Stimulated activated CD4-positive, alpha-beta T cell treated with anti-CD3 and anti-CD28 coated beads, TNF-alpha, amount 100 ng/mL, for 48 hours (primary cell): ENCODE measurements at regions not wholly inside any gene's neighbourhood (a gene's known extent, or its start where the extent isn't known, plus 50 kb on each side); places are given as distances from the start of the nearest gene placed in this dataset.
"Not testable (repeated sequence)": the region's sequence is repeated elsewhere in the genome, so short reads cannot be mapped to it uniquely, and the experiment has no call there.

Experiments
- DNase-seq, 3 donors: peaks; one replicate each; pipeline ENCODE4 v3.0.0-alpha.2; 2020; ENCODE audit warnings: low read depth in 3 of 3

DNA sequence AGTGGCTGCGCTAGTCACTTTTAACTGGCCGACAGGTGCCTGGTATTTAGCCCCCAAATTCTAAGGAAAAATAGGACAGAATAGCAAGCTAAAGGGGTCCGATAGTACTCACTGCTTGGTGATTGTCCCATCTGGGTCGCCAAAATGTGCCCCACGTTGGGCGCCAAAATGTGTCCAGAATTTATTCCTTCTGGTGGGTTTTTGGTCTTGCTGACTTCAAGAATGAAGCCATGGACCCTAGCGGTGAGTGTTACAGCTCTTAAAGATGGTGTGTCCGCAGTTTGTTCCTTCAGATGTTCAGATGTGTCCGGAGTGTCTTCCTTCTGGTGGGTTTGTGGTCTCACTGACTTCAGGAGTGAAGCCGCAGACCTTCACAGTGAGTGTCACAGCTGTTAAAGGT lies 144.8 kb upstream of the XIRP2 start:
- DNase-seq = not testable (repeated sequence)

- DNase-seq = no peak
These were observed 161.2 kb upstream of the XIRP2 start for GRCh38 chr2:166727095-166727494.

DNA sequence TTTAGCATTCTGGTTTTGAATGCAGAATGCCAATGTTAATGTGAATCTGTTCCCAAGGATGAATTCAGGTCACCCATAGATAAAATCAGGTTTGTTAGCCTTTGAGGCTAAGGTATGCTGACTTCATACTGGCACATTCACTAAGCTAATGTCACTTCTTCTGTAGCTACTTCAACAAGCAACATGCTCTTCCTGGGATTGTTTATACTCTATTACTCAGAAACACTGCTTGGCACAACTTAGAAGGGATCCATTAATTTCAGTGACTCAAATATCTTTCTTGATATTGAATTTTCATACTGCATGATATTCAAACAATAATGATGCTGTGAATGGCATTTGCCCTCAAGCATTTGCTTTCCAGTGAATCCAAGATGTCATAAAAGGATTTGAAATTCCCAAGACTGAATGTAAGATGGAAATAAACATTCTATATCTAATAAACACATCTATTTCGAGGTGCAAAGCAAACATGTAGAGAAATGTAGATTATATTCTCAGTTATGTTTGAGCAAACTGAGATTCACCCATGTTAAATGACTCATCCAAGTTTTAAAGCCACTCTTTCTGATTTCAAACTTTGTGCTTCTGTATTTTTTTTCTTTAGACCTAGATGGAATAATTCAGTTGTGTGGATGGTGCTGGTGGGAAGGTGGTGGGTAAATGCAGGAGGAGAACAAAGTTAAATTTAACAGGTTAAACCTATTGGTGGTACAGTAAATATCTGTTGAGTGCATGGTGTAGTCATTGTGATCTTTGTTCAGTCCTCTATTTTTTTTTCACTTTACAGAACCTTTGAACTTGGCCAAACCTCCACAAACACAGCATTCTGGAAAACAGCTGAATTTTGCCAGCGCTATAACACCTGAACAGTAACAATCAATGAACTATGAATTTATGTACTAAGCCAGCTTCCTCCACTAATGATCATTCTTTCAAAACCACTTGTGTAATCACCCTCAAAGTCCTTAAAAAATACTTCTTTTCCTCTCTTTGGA lies 162.1 kb upstream of the XIRP2 start:
- DNase-seq = no peak

- DNase-seq = no peak
These were observed 171.3 kb upstream of the XIRP2 start for GRCh38 chr2:166716968-166717367.

DNA sequence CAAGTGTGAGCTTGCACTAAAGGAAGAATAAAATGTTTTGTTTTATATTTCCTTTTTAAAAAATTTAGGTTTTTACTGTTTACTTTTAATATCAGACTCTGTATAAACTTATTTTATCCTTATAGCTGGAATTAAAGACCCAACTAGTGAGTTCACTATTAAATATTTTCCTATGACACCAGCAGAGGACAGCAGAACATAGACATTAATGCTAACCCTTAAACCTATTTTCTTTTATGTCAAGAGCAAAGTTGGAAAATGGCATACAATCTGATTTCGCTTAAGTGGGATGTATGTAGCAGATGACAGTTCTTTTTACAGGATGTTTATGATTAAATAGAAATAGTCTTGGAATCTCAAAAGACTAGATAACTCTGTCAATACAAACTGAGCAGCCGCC lies 188.2 kb upstream of the XIRP2 start:
- no peak for DNase-seq

- DNase-seq = no peak
These were observed 193.1 kb upstream of the XIRP2 start for GRCh38 chr2:166695154-166695553.

DNA sequence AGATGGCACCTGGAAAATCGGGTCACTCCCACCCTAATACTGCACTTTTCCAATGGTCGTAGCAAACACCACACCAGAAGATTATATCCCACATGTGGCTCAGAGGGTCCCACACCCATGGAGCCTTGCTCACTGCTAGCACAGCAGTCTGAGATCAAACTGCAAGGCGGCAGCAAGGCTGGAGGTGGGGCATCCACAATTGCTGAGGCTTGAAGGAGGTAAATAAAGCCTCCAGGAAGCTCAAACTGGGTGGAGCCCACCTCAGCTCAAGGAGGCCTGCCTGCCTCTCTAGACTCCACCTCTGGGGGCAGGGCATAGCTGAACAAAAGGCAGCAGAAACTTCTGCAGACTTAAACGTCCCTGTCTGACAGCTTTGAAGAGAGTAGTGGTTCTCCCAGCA lies 192.0 kb upstream of the SCN7A start:
- not testable (repeated sequence) for DNase-seq

DNA sequence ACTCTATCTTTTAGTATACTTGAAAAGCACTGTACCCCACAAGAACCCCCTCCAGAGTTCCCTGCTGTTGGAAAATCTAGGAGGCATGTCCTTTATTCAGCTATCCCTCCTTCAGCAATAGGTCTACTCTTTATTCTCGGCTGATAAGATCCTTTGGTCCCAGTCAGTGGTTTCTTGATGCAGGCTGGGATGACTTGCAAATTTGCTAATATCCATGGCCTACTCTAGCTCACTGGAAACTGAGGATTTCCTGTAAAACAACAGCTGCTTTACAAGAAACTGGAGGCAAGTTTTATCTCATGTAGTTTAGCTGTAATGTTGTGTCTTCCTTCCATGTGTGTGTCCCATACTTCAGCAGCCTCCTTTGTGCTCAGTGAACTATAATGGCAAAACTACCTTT lies 183.9 kb upstream of the SCN7A start:
- DNase-seq = no peak

GRCh38 chr2:166676716-166677115 lies 182.7 kb upstream of the SCN7A start:
- DNase-seq = no peak

DNA sequence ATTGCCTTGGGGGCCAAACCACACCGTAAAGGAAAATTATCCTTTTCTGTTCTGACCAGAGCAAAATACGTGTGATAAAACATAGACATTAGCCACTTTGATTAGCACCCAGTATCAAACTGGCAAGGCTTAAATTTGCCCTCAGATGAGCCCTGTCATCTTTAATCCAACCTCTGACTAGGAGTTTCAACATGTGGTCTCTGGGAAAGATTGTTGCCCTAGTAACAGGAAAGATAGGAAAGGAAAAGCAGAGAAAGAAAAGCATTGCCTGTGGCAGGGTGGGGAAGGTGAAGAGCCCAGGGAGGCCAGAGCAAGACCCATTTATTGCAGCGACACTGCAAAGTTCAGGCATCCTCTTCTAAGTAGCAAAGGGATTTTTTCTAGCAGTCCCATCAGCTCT lies 181.5 kb upstream of the SCN7A start:
- DNase-seq = no peak

- no peak for DNase-seq
These were observed 179.9 kb upstream of the SCN7A start for GRCh38 chr2:166673986-166674385.

GRCh38 chr2:166671801-166672200 lies 177.8 kb upstream of the SCN7A start:
- DNase-seq = no peak

- DNase-seq = no peak
These were observed 177.2 kb upstream of the SCN7A start for GRCh38 chr2:166671235-166671634.

DNA sequence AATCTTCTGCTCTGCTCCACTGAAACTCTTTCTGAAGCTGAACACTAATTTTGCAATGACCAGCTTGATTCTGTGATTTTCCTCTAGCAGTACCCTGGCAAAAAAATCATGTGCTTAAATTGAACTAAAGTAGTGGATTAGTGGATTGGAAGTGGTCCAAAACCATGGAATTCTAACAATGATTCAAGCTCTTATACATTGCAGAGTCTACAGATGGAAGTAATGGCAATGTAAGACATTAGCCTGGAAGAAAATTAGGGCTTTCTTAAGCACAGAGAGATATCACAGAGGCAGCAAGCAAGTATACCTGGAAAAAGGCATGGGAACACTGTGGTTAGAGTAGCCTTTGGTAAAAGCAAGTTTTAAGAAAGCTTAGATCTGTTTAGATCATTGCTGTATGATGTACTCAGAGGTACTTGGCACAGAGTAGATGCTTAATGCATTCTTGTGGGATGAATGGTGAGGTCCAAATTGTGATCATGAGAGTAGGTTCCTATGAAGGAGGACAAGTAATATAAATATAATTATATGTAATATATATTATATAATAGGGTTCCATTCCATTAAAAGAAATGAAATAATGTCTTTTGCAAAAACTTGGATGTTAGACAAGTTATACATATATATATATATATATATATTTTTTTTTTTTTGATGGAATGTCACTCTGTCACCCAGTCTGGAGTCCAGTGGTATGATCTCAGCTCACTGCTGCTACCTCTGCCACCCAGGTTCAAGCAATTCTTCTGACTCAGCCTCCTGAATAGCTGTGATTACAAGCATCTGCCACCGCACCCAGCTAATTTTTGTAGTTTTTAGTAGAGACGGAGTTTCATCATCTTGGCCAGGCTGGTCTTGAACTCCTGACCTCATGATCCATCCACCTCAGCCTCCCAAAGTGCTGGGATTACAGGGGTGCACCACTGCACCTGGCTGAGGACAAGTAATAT lies 172.2 kb upstream of the SCN7A start:
- DNase-seq = no peak

DNA sequence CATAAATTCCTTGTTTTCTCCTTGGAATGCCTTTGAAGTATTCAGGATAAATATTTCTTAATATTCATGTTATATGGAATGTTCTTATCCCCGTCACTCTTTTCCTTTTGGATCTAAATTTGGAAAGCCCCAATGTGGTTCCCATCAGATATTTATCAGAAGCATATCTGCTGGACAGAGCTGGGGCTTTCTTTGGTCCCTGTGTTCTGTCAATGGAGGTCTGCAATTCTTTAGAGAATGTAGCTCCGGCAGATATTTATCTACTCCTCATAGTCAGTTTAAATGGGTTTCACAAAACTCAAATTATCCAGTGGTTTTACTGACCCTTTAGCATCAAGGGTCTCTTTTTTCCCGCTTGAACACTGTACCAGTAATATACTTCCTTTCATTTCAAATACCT lies 167.8 kb upstream of the SCN7A start:
- no peak for DNase-seq

- DNase-seq = no peak
These were observed 167.3 kb upstream of the SCN7A start for GRCh38 chr2:166661391-166661790.

DNA sequence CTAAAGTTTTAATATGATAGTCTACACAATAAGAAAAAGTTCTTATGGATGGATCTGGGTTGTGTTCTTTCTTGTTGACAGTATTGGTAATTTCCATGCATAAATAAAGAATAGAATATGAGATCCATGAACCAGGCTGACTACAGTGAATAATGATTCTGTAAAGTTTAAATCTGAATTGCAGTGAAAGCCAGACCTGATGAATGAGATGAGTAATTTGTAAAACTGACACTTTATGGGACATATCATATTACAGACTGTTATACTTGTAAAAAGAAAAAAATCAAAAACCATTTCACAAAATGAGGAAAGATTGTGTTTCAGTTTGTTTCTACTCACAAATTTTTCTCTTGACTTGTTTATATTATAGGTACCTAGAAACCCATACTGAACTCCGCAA lies 164.9 kb upstream of the SCN7A start:
- DNase-seq = no peak

DNA sequence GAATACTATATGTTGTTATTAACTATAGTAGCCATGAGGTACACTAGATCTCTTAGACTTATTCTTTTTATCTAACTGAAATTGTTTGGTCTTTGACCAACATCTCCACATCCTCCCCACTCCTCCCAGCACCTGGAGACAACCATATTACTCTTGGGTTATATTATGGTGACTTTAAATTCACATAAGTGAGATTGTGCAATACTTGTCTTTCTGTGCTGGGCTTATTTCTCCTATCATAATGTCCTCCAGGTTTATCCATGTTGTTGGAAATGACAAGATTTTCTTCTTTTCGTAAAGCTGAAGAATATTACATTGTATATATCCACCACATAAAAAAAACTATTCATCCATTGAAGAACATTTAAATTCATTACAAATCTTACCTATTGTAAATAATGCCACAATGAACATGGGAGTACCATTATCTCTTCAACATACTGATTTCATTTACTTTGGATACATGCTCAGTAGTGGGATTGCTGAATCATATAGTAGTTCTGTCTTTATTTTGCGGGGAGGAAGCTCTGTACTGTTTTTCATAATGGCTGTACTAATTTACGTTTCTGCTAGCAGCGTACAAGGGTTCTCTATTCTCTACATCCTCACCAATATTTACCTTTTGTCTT lies 159.2 kb upstream of the SCN7A start:
- DNase-seq = no peak

DNA sequence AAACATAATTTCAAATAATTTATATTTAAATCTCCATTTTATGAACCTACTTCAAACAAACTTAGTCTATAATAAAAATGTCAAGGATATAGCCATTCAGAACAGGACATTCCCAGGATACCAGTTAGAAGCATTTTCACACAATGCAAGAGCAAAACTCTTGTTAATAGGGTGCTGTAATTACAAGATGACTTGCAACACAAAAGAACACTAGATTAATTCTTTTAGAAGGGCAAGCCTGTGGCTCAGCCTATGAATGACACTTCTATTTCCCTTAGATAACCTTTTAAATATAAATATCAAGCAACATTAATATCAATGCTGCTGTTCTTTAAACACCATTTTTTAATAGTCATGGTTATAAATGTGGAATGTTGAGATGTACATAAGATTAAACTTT lies 157.9 kb upstream of the SCN7A start:
- DNase-seq = no peak

DNA sequence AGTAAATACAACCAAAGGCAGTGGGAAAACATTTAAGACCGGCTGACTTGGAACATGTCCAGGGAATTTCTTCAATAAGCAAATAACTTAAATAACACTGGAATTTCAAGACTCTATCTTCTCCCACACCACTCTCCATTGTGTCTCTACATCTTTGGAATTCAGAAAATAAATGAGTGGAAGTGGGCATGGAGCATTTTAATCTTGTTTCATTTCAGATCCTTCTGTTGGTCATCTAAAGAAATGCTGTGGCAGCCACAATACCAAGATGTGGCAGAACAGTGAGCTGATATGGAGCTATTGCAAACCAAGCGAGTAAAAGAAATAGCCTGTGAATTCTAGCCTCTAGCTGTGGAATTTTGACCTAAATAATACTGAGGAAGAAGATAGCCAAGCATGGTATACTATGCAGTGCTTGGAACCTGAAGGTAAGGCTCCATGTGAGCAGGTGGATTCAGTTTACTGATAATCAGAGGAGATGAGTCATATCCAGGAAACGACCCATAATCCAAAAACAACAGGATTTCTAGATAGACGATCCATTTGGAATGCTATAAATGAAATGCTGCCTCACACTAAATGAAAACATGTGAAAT lies 157.1 kb upstream of the SCN7A start:
- DNase-seq = no peak

GRCh38 chr2:166647935-166648334 lies 153.9 kb upstream of the SCN7A start:
- no peak for DNase-seq

GRCh38 chr2:166643980-166644379 lies 149.9 kb upstream of the SCN7A start:
- no peak for DNase-seq
